COLO668 (cell line): ENCODE measurements at regions not wholly inside any gene's neighbourhood (a gene's known extent, or its start where the extent isn't known, plus 50 kb on each side); places are given as distances from the start of the nearest gene placed in this dataset.

ENCODE experiments used
- DNase-seq: peaks from one replicate; lab custom pipeline; 2025; ENCODE audit not compliant: unreplicated experiment; lab: John Stamatoyannopoulos, UW

- DNase-seq: no peak
These were observed 247.1 kb upstream of the CDIN1 start for GRCh38 chr15:36332301-36332700.

- no peak for DNase-seq
These were observed 246.5 kb upstream of the CDIN1 start for GRCh38 chr15:36332896-36333295.

GRCh38 chr15:36334059-36334458 lies 245.4 kb upstream of the CDIN1 start:
- no peak for DNase-seq

- no peak for DNase-seq
These were observed 244.2 kb upstream of the CDIN1 start for GRCh38 chr15:36335224-36335623.

- DNase-seq: no peak
These were observed 243.8 kb upstream of the CDIN1 start for GRCh38 chr15:36335659-36336058.

GRCh38 chr15:36344887-36345286 lies 234.5 kb upstream of the CDIN1 start:
- DNase-seq: no peak

GRCh38 chr15:36347272-36347858 lies 232.1 kb upstream of the CDIN1 start:
- DNase-seq: no peak

- no peak for DNase-seq
These were observed 223.0 kb upstream of the CDIN1 start for GRCh38 chr15:36356466-36356865.

GRCh38 chr15:36356978-36357601 lies 222.3 kb upstream of the CDIN1 start:
- DNase-seq: no peak

- no peak for DNase-seq
These were observed 221.3 kb upstream of the CDIN1 start for GRCh38 chr15:36358094-36358493.

- no peak for DNase-seq
These were observed 220.9 kb upstream of the CDIN1 start for GRCh38 chr15:36358523-36358922.

GRCh38 chr15:36359286-36359685 lies 220.1 kb upstream of the CDIN1 start:
- DNase-seq: no peak

GRCh38 chr15:36361351-36361870 lies 218.0 kb upstream of the CDIN1 start:
- DNase-seq: no peak

GRCh38 chr15:36362509-36362915 lies 216.9 kb upstream of the CDIN1 start:
- no peak for DNase-seq

- no peak for DNase-seq
These were observed 216.1 kb upstream of the CDIN1 start for GRCh38 chr15:36363335-36363734.

- DNase-seq: no peak
These were observed 215.0 kb upstream of the CDIN1 start for GRCh38 chr15:36364377-36364776.

- no peak for DNase-seq
These were observed 213.5 kb upstream of the CDIN1 start for GRCh38 chr15:36365963-36366362.

GRCh38 chr15:36370051-36370730 lies 209.2 kb upstream of the CDIN1 start:
- no peak for DNase-seq

GRCh38 chr15:36370731-36371112 lies 208.7 kb upstream of the CDIN1 start:
- DNase-seq: no peak

GRCh38 chr15:36371509-36371908 lies 207.9 kb upstream of the CDIN1 start:
- DNase-seq: no peak

- no peak for DNase-seq
These were observed 206.5 kb upstream of the CDIN1 start for GRCh38 chr15:36372968-36373367.

GRCh38 chr15:36373550-36373949 lies 205.9 kb upstream of the CDIN1 start:
- no peak for DNase-seq
